Tibial artery (tissue), 4 donors: ENCODE measurements at regions not wholly inside any gene's neighbourhood (a gene's known extent, or its start where the extent isn't known, plus 50 kb on each side); places are given as distances from the start of the nearest gene placed in this dataset.

ENCODE experiments used
- DNase-seq, 2 donors: peaks; one replicate each; pipeline ENCODE4 v3.0.0-alpha.2; 2019
- H3K27ac ChIP-seq, 2 donors: fragments of 200-600 bp; sonication (generic) in 1 of 2; 1 replicate in 1 of 2; 2 replicates in 1 of 2; pipeline ENCODE4 v1.5.1; 2018 to 2019; ENCODE audit warnings: mild to moderate bottlenecking in 1 of 2
- H3K27me3 ChIP-seq, 2 donors: fragments of 200-600 bp; sonication (generic) in 1 of 2; one replicate each; pipeline versions ENCODE4 v1.5.1 to v1.6.0; 2016 to 2019
- H3K36me3 ChIP-seq, 3 donors: fragments of 200-600 bp; sonication (generic) in 2 of 3; one replicate each; pipeline ENCODE4 v1.5.1; 2016 to 2019; ENCODE audit warnings: mild to moderate bottlenecking in 2 of 3
- H3K4me1 ChIP-seq, 4 donors: fragments of 200-600 bp; sonication (generic) in 2 of 4; 1 replicate in 3 of 4; 2 replicates in 1 of 4; pipeline ENCODE4 v1.5.1; 2016 to 2019
- H3K4me3 ChIP-seq, 2 donors: fragments of 200-600 bp; sonication (generic) in 1 of 2; 1 replicate in 1 of 2; 2 replicates in 1 of 2; pipeline ENCODE4 v1.5.1; 2018 to 2019; ENCODE audit warnings: mild to moderate bottlenecking in 2 of 2
- H3K9me3 ChIP-seq, 3 donors: fragments of 200-600 bp; sonication (generic) in 1 of 3; one replicate each; pipeline ENCODE4 v1.5.1; 2016 to 2019
- intact Hi-C: fragments of 100-400 bp; cut with DNase I; formaldehyde crosslinking; loops from one replicate; pipeline ENCODE4 v1.15.0; 2023; ENCODE audit warnings: low total_unique reads
- TF ChIP-seq, protein P1 (sequence below), 2 experiments: fragments of 200-600 bp in 1 of 2; fragments of 450-650 bp in 1 of 2; IDR thresholded peaks; one replicate each; pipeline ENCODE4 v1.5.1; 2017 to 2019; ENCODE audit warnings: antibody characterized with exemption in 2 of 2, mild to moderate bottlenecking in 1 of 2, moderate library complexity in 1 of 2

DNA sequence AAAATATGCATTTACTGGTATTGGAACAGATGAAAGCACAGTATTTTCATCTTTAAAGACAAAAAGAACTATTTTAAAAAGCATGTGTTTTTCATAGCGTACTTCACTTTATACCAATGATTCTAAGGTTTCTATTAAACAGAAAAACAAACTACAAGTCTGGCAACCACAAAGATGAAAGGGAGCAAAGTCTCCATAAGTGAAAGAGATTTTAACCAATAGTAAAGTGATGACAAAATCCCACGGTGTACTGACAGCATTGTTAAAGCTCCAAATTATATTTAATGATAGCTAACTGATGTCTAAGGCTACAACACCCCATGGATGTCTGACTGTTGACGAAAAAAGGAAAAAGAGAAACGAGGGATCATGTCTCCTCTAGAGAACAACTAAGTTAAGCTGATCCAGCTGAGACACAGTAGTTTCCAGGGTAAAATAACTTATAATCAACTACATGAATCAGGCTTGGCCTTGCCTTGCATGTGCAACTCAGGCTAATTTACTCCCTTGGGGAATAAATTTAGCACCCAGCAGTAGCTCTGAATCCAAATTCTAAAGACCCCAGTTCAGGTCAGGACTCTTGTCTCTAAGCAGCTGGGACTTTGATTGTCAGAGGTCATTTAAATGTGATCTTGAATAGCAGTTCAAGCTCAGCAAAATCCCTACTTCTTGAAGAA lies 56.0 kb upstream of the TAB2 start:
- peaks cover 0 to 2% of the 10 kb centered on the region in 2 donors for H3K27me3 ChIP-seq
- no peak overlapping the region for H3K4me3 ChIP-seq
- H3K36me3 ChIP-seq: no peaks in the 10 kb centered on the region
- TF ChIP-seq, protein P1, sequence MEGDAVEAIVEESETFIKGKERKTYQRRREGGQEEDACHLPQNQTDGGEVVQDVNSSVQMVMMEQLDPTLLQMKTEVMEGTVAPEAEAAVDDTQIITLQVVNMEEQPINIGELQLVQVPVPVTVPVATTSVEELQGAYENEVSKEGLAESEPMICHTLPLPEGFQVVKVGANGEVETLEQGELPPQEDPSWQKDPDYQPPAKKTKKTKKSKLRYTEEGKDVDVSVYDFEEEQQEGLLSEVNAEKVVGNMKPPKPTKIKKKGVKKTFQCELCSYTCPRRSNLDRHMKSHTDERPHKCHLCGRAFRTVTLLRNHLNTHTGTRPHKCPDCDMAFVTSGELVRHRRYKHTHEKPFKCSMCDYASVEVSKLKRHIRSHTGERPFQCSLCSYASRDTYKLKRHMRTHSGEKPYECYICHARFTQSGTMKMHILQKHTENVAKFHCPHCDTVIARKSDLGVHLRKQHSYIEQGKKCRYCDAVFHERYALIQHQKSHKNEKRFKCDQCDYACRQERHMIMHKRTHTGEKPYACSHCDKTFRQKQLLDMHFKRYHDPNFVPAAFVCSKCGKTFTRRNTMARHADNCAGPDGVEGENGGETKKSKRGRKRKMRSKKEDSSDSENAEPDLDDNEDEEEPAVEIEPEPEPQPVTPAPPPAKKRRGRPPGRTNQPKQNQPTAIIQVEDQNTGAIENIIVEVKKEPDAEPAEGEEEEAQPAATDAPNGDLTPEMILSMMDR (IDR thresholded peaks at IDR 0.05): no peak
- DNase-seq: no peak
- no peaks in the 10 kb centered on the region for H3K9me3 ChIP-seq
- no peak overlapping the region for H3K27ac ChIP-seq
- H3K4me1 ChIP-seq: no peaks in the 10 kb centered on the region
- intact Hi-C loops: no loop called here

DNA sequence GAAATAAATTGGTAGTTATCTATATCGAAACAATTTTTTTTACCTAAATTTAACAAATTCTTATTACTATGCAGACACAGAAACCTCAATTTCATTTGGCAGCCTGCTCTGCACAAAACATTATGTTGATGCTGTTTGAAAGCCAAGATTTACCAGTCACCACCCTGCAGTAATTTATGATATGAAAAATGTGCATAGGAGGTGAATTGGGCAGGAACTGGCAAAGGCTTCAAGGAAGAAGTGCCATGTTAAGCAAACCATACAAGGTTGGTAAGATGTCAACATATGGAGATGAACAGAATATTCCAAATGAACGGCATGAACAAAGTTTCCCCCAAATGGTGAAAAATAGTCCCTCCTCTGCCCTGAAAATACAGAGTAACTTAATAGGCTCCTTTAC lies 54.2 kb upstream of the TAB2 start:
- TF ChIP-seq, protein P1 (IDR thresholded peaks at IDR 0.05): no peak
- no peaks in the 10 kb centered on the region for H3K36me3 ChIP-seq
- intact Hi-C loops: no loop called here
- no peak for DNase-seq
- no peak overlapping the region for H3K27ac ChIP-seq
- H3K9me3 ChIP-seq: no peaks in the 10 kb centered on the region
- no peak overlapping the region for H3K4me3 ChIP-seq
- peaks cover 0 to 2% of the 10 kb centered on the region in 2 donors for H3K27me3 ChIP-seq
- H3K4me1 ChIP-seq: no peaks in the 10 kb centered on the region

DNA sequence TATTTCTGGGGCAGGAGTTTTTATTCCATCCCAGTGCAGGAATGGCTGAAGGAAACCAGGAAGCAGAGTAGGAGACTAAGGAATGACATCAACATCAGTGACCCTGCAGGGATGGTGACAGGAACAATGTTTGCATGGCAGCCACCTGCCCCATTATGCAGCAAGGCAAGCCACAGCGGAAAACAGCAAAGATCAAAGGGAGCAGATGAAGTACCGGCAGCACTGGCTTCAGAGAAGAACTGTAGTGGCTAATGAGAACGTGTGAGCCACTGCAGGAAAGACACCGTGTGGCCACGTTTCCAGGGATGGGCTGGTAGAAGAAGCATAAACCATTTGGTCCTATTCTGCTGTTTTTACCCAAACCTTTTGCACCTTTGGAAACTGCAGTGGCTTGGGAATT lies 52.9 kb upstream of the TAB2 start:
- H3K27me3 ChIP-seq: no peaks in the 10 kb centered on the region
- TF ChIP-seq, protein P1 (IDR thresholded peaks at IDR 0.05): no peak
- H3K36me3 ChIP-seq: no peaks in the 10 kb centered on the region
- H3K27ac ChIP-seq: no peak overlapping the region
- H3K4me3 ChIP-seq: no peak overlapping the region
- H3K9me3 ChIP-seq: no peaks in the 10 kb centered on the region
- no peaks in the 10 kb centered on the region for H3K4me1 ChIP-seq
- intact Hi-C loops: no loop called here
- no peak for DNase-seq

DNA sequence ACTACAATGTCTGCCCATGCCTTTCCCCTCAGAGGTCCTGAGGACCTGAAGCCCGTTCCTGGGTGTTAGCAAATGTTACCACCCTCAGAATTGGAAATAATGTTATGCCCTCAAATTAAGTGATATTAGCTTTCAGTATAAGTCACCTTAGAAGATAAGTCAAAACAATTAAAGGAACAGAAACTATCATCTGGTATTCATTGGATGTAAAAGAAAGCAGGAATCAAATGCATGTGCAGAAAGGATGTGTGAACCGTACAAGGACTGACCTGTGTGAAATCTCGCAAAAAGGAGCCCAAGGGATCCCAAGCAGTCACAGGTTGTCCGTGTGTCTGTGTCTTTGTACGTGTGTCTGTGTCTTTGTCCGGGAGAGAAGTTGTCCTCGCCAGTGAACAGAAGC lies 51.6 kb upstream of the TAB2 start:
- no peaks in the 10 kb centered on the region for H3K9me3 ChIP-seq
- no peak overlapping the region for H3K27ac ChIP-seq
- DNase-seq: no peak
- intact Hi-C loops: no loop called here
- no peaks in the 10 kb centered on the region for H3K27me3 ChIP-seq
- H3K4me3 ChIP-seq: no peak overlapping the region
- H3K4me1 ChIP-seq: no peaks in the 10 kb centered on the region
- TF ChIP-seq, protein P1 (IDR thresholded peaks at IDR 0.05): no peak
- H3K36me3 ChIP-seq: no peaks in the 10 kb centered on the region

DNA sequence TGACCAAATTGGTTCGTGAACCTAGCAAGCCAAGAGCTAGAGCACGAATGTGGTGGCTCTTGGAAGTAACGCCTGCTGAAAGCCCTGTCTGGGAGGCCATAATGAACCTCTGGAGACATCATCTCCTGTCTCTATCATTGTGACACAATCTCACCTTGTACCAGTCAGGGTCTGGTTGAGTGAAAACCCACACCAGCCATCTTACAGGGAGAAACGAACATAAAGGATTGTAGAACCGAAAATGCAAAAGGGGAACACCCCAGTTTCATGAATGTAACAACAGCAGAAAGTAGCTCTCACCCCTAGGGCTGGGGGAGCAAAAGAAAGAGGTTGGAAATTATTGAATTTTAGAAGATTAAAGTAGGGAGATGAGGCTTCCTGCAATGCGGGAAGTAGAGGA lies 50.9 kb upstream of the TAB2 start:
- DNase-seq: no peak
- H3K4me3 ChIP-seq: no peak overlapping the region
- intact Hi-C loops: no loop called here
- no peak overlapping the region for H3K27ac ChIP-seq
- H3K36me3 ChIP-seq: no peaks in the 10 kb centered on the region
- no peaks in the 10 kb centered on the region for H3K4me1 ChIP-seq
- H3K27me3 ChIP-seq: no peaks in the 10 kb centered on the region
- H3K9me3 ChIP-seq: no peaks in the 10 kb centered on the region
- TF ChIP-seq, protein P1 (IDR thresholded peaks at IDR 0.05): no peak

DNA sequence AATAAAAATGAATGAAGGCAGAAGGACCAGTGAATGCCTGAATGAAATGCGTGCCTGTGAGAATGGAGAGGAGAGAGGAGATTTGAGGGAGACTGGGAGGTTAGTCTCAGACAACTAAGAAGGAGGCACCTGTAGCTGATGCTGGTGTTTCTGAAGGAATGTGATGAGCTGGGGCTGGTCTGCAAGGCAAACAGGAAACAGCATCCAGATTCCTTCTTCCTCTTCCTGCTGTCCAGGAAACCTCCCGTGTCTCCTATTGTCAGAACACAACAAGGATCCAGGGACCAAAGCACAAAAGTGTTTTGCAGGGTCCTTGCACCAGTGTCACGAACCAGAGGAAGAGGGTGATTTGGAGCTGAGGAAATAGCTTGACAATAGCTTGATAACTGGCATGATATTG lies 50.4 kb upstream of the TAB2 start:
- H3K4me1 ChIP-seq: no peaks in the 10 kb centered on the region
- no peak overlapping the region for H3K27ac ChIP-seq
- peaks cover 0 to 3% (median 0%) of the 10 kb centered on the region in 3 donors for H3K9me3 ChIP-seq
- H3K4me3 ChIP-seq: no peak overlapping the region
- no peak for DNase-seq
- no peaks in the 10 kb centered on the region for H3K27me3 ChIP-seq
- intact Hi-C loops: no loop called here
- TF ChIP-seq, protein P1 (IDR thresholded peaks at IDR 0.05): no peak
- no peaks in the 10 kb centered on the region for H3K36me3 ChIP-seq
